Sigmoid colon (tissue), 4 donors: ENCODE measurements at regions not wholly inside any gene's neighbourhood (a gene's known extent, or its start where the extent isn't known, plus 50 kb on each side); places are given as distances from the start of the nearest gene placed in this dataset.

Source experiments
- POLR2AphosphoS5 ChIP-seq, 4 donors: sonication (generic); formaldehyde crosslinking; IDR thresholded peaks; one replicate each; pipeline ENCODE4 v1.6.1; 2017; ENCODE audit warnings: antibody characterized with exemption in 4 of 4
- TF ChIP-seq, protein P1 (sequence below), 4 experiments: fragments of 450-650 bp in 3 of 4; fragments of 200-600 bp in 1 of 4; IDR thresholded peaks; one replicate each; pipeline ENCODE4 v1.5.1; 2016 to 2019; ENCODE audit warnings: antibody characterized with exemption in 4 of 4, mild to moderate bottlenecking in 3 of 4, moderate library complexity in 2 of 4

DNA sequence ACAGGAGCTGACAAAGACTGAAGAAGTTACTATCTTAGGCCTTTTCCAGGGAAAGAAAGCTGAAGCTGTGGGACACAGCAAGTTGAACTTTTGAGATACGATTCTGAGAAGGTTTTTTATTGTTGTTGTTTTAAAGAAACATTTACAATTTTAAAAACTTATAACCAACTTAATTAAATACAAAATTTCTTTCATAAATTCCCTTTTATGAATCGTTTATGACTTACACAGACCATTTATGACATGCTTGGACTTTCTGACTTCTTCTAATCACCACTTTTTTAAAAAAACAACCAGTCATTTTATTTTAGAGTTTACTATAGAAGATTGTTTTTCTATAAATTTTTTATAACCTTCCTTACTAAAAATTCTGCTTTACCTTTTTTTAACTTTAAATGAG lies 68.7 kb downstream of the DHRS2 start:
- TF ChIP-seq POLR2AphosphoS5 (IDR thresholded peaks at IDR 0.05): no peak
- TF ChIP-seq, protein P1, sequence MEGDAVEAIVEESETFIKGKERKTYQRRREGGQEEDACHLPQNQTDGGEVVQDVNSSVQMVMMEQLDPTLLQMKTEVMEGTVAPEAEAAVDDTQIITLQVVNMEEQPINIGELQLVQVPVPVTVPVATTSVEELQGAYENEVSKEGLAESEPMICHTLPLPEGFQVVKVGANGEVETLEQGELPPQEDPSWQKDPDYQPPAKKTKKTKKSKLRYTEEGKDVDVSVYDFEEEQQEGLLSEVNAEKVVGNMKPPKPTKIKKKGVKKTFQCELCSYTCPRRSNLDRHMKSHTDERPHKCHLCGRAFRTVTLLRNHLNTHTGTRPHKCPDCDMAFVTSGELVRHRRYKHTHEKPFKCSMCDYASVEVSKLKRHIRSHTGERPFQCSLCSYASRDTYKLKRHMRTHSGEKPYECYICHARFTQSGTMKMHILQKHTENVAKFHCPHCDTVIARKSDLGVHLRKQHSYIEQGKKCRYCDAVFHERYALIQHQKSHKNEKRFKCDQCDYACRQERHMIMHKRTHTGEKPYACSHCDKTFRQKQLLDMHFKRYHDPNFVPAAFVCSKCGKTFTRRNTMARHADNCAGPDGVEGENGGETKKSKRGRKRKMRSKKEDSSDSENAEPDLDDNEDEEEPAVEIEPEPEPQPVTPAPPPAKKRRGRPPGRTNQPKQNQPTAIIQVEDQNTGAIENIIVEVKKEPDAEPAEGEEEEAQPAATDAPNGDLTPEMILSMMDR (IDR thresholded peaks at IDR 0.05): no peak
